GM19238 (cell line): ENCODE measurements at regions not wholly inside any gene's neighbourhood (a gene's known extent, or its start where the extent isn't known, plus 50 kb on each side); places are given as distances from the start of the nearest gene placed in this dataset.
"Not testable (repeated sequence)": the region's sequence is repeated elsewhere in the genome, so short reads cannot be mapped to it uniquely, and the experiment has no call there.

Source experiments
- DNase-seq: peaks from one replicate; pipeline ENCODE4 v3.0.0; 2011; ENCODE audit warnings: low spot score; ENCODE audit not compliant: insufficient read length

DNA sequence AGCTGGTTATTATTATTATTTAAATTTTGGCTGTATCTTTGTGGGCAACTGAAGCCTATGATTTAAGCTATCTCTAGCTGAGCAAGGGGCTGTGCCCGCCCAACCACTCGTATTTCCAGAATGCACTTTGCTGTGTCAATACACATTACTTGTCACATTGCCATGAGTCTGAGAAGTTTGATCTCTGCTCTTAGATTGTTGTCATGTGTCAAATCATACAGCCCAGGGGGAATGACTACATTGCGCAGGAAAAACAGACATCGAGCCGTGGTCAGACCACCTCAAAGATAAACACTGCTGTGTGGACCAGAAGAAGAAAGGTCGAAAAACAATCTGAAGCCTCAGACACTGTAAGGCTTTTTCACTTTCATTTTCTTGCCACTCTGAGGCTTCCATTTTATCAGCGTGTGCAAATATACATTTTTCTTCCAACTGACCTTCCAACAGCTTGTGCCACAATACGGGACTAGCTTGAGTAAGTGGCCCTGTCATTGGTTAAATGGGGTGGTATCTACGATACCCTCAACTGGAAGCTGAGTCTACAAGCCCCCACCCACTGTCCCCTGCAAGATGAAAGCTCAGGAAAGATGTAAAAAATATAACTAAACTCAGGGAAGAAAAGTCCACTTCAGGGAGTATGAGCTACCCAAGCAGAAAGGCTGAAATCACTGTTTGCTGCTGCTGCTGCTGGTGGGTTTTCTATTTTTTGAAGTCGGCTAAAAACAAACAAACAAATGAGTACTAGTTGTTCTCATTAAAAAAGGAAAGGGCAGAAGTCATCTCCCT lies 603.0 kb downstream of the BNC2 start:
- DNase-seq = no peak

DNA sequence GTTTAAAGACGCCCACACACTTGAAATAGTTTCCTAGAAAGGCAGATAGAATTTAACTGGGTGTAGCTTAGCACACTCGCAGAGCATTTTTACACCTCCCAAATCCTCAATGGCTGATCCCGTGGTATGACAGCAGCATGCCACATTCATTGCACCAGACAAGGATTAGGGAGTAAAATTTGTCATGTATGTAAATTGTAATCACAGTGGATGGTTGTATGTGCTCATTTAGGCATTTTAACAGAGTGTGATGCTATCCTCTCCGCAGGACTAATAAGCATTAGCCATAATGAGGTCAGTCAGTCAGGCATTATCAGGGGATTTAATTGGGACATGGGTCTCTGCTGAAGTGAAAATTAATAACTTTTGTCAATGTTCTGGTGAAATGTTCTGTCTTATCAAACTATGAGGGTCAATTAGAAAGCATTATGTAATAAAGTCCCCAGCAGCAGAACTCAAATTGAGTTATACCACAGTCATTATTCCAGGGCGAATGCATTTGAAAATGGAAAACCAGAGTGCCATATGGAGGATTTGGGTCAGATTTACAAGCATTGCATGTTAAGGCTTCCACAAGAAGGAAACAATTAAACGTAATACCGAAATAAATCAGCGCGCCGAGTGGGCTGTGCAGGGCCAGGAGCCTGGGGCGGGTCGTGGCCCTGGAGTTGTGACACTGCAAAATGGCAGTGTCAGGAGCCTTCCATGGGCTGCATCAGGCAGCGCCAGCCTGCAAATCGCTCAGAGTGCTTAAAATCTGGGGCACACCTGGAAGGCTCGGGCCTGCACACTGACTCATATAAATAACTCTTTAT lies 602.2 kb downstream of the BNC2 start:
- no peak for DNase-seq

DNA sequence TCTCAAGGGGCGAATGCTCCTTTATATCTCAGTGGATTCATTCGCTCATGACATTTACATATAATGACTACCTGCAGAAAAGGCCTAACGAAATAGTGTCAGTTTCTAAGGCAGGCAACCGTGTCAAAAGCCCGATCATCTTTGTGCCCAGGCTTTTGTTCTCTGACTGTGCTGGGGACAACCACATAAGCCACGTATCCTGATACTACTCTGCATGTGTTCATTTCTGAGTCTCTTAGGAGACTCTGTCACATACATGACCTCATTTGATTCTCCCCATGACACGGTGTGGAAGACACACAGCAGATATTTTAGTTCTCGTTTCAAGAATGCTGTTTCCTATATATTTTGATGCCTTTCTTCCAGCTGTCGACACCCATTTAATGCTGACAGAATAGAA lies 598.5 kb downstream of the BNC2 start:
- DNase-seq = no peak

DNA sequence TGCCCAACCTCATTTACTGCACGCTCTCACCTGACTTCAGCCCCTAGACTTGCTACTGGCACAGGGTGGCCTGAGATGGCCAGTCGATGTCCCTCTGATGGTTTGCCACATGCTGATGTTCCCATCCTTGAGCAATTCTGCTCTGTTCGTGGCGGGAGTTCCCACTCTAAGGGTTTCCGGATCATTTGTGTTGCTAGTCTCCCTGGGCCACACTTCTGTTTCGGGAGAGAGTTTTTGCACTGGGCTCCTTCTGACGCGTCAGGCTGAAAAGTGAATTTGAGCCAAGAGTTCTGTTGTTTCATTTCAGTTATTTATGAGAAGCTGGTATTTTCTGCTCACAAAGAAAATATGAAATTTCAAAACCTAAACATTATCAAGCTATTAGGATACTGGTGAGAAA lies 597.7 kb downstream of the BNC2 start:
- no peak for DNase-seq

DNA sequence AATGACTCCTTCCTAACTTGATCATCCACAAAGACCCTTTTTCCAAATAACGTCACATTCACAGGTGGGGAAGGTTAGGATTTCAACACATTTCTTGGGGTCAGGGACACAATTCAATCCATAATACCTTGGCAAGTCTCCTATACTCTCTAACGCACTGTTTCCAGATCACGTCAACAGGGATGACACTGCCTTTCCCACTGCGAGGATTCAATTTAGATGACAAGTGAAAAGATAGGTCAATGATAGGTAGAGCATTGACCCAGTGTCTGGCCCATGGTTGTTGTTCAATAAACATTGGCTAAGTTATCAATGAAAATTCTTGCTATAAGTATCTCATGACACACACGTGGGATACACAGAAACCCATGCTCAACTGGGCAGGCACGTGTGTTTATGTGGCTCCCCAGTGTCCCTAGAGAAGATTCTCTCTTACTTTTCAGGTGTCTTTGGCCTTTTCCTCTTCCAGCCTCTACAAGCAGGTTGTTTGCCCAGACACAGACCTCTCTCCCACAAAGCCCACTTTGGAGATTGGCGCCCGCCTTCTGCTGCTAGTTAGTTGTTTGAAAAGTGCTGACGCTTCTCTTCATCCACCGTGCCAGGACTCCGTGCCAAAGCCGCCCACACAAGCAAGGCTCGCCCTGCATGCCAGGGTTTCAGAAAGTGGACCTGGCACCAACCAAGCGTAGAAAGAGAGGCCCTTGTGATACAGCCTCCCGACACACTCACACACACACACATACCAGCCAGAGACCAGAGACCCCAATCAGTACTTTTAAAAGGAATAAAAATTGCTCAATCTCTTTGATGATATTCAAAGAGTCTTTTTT lies 594.5 kb downstream of the BNC2 start:
- DNase-seq = no peak

DNA sequence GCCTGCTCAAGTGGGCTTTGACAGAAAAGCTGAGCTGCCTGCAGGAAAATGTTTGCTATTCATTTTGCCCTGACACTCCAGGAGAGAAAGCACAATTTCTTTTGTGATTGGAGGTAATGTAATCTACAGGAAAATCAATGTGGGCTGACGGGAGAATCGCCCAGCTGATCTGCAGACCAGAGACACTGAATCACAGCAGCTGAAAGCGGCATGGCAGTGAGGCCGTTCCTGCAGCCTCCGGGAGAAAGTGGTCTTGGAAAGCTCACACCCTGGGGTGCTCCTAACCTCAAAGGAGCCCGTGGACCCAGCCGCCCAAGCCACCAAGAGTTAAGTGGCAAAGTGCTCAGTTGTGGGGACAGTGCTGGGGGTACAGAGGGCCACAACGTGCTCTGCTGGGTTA lies 593.6 kb downstream of the BNC2 start:
- no peak for DNase-seq

DNA sequence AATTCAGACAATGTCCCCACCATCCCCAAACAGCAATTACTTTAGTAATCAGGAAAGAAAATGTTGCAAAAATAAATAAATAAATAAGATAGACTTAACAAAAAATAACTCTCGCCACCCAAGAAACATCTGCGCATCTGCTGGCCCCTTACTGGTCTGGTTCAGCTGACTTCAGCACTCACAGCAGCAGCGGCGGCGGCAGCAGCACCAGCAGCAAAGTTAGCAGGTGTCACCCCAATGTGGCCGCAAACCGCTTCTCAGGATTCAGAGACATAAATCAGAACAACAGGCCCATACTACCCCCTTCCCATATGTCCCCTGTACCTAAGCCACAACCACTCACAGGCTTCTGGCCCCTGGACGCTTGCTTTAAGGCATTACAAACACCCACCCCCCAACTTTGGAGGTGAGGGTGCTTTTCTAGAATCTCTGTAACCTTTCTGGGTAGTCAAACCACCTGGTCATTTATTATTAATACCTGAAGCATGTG lies 593.0 kb downstream of the BNC2 start:
- no peak for DNase-seq

DNA sequence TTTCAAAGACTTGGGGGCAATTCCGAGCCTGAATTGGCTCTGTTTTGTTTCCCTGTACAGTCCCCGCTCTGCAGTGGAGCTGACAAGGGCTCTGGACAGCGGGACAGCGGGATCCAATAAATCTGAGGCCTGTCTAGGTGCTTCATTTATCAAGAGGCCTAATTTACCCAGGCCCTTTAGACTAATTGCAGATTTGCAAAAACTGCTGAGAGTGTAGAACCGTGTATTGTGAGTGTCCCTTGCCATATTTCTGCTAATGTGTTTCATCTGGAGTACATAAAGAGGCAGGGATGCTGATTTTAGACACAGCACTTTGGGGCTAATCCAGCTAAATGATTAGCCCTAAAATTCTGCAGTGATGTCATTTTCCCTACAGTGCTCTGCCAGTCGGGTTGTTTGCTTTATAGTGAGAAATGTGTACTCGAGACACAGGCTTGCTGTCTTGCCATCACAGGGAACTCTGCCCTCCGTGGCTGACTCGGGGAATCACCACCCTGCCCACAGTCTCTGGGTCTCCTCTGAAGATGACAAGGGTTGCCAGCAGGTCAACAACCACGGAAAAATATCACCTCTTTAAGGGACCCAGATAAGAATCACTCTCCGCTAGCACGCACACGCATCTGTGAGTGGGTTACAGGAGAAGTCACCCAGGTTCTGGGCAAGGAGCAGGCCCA lies 592.0 kb downstream of the BNC2 start:
- no peak for DNase-seq

DNA sequence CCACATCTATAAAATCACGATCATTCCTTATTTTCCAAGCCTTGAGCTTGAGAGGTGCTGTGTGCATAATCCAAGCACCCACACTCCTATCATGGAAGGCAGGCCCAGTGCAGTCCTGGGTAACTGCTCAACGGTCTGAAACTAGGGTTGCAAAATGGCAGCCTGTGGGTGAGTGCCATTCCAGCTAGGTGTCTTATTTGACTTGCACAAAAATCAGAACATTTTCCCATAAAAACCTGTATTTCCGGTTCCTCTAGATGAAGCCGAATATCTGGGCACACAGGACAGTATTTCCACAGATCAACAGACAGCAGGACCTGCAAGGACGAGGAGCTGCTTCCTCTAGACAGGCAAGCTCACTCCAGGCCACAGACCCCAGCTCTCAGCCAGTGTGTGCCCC lies 588.8 kb downstream of the BNC2 start:
- DNase-seq = no peak

DNA sequence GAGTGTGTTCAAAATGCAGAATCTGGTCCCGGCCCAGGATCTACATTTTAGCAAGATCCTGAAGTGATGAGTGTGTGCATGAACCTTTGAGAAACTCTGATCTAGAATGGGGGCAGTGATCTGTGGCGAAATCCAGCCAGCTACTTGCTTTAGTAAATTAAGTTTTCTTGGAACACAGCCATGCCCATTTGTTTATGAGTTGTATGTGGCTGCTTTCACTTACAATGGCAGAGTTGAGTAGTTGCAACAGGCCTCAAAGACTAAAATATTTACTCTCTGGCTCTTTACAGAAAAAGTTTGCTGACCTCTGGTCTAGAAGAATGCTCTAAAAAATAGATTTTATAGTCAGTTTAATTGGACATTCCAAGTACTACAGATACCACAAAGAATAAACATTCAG lies 588.3 kb downstream of the BNC2 start:
- DNase-seq = no peak

DNA sequence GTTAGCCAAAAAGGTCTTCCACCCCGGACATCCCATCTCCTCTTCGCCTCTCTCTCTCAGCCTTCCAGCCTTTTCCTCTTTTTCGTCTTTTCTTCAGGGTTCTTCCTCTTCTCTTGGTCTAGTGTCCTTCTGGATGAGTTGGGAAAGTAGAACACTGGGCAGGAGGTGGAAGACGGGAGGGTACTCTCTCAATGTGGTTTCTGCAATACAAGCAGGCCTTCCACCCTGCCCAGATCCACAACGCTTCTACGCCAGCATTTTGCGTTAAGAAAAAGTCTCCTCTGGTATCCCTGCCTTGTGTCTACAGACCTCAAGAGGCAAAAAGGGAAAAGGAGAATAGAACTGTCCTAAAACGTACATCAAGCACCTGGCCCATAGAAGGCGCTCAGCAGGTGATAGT lies 587.8 kb downstream of the BNC2 start:
- no peak for DNase-seq

DNA sequence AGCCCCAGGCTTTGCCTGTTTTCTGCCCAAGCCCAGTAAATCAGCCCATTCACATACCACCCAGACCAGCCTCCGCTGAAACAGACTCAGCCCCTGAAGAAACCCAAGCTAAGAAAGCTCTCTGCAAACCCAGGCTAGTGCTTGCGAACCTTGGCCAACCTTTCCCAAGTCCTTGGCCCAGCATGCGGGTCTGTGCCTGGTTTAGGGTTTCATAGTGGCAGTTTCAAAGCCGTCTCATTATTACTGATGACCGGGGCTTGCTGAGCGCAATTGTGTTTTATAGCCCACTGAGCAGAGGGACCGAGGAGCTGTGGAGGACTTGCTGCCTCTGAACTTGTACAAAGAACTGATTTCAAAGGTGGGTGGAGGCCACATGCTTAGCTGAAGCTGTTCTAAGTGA lies 584.3 kb downstream of the BNC2 start:
- DNase-seq = no peak

DNA sequence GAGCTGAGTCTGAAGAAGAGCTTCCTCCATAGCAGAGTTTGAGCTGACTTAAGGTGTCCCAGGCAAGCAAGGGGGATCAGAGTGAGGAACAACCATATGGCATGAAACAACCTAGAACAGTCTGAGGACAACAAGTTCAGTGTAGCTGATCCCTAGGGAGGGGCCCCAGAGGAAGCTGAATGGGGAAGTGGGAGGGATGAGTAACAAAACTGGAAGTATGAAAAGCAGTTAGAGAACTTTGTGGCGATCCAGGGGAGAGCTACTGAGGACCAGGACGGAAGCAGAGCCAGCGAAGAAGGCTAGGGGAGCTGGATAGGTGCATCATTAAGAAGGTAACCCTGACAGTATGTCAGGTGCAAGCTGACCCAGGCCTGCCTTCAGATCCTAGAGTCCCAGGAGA lies 580.8 kb downstream of the BNC2 start:
- DNase-seq = no peak

DNA sequence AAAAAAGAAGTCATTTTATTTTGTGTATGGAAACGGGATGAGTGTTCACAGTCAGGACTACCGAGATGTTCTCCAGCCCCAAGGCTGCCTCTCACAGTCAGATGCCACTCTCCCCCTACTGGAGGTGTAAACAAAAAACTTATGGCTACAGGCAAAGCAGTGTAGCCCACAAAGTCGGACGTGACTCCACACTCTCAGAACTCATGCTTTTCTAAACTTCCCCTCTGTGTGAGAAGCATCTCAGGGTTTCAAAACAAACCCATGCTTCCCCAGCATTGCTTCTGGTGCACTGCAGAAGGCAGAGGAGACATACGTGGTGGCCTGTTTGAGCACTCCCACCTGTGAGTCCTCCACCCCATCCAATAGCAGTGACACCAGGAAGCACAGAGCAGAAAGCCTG lies 580.3 kb downstream of the BNC2 start:
- no peak for DNase-seq

DNA sequence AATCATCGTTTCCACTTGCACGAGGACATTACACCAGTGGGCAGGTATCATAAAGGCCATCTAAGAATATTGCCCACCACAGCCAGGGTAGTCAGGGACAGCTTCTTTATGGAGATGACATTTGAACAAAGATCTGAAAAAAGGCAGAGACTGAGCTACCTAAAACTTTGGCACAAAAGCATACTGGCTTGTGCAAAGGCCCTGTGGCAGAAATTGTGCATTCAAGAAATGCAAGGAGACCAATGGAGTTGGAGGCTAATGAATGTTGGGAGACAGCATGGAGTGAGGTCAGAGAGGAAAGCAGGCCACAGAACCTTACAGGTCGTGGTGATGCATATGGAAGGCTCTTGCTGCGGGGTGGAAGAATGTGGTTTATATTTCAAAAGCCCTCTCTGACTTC lies 578.5 kb downstream of the BNC2 start:
- no peak for DNase-seq

DNA sequence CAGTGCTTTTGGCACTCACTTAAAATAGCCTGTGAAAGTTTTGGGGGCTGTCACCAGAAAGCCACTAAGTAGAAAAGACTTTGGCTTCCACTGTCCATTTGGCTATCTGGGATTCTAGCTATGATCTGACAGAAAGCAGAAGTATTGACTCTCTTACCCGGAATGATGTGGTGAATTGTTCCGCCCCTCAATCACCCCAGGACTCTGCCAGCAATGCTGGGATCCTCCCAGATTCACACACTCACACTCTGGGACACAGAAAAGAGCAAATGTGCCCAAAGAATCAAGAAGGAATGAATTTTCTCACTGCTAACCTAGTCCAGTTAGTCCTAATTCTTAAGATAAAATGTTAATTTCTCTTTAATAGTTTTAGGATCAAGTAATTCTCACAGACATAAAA lies 576.9 kb downstream of the BNC2 start:
- no peak for DNase-seq

DNA sequence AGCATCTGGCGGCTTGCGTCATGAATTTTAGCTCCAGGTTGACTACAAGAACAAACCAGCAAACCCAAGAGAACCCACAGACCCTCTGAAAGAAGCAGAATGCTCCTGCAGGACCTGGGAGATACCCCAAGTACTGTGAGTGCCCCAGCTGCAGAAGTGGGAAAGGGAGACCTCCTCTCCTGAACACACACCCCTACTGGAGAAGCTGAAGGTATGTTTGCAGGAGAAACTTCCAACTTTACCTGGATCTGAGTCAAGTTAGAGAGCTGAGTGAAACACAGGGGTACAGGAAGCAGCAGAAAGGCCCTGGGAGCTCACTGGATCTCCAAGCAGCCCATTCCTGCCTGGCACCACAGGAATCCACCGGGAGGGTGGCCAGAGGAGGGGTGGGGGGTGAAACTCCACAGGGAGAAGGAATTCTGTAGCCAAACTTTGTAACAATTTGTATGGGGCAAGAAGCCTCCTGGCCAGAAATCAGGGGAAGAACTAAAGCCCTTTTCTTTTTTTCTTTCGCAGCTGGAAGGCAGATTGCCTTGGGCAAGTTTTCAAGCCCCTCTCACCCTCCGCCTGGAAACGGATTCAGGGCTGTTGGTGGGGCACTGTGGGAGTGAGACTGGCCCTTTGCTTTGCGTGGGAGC lies 576.2 kb downstream of the BNC2 start:
- DNase-seq = no peak

DNA sequence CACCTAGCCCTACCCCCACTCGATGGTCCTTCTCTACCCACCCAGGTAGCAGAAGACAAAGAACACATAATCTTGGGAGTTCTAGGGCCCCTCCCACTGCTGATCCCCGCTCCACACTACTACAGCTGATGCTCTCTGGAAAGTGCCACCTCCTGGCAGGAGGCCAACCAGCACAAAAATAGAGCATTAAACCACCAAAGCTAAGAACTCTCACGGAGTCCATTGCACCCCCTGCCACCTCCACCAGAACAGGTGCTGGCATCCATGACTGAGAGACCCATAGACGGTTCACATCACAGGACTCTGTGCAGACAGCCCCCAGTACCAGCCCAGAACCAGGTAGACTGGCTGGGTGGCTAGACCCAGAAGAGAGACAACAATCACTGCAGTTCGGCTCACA lies 575.5 kb downstream of the BNC2 start:
- not testable (repeated sequence) for DNase-seq

DNA sequence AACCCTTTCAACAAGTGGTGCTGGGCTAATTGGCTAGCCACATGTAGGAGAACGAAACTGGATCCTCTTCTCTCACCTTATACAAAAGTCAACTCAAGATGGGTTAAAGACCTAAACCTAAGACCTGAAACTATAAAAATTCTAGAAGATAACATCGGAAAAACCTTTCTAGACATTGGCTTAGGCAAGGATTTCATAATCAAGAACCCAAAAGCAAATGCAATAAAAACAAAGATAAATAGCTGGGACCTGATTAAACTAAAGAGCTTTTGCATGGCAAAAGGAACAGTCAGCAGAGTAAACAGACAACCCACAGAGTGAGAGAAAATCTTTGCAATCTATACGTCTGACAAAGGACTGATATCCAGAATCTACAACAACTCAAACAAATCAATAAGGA lies 571.1 kb downstream of the BNC2 start:
- not testable (repeated sequence) for DNase-seq

DNA sequence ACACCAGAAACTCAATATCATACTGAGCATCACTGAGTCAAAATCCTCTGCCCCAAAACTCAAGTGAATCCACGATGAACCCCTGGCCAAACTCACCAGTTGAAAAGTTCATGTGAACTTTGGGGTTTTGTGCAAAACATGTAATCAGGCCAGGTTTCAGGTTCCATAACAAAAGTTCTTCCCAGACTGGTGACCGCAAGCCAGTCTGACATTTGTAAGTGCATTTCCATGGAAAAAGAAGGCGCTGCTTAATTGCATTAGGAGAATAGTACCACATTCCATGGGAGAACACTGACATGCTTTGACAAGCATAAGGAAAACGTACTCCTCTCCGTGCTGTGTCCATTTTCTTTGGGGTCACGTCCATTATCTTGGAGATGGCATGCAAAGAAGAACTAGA lies 567.0 kb downstream of the BNC2 start:
- DNase-seq = no peak

DNA sequence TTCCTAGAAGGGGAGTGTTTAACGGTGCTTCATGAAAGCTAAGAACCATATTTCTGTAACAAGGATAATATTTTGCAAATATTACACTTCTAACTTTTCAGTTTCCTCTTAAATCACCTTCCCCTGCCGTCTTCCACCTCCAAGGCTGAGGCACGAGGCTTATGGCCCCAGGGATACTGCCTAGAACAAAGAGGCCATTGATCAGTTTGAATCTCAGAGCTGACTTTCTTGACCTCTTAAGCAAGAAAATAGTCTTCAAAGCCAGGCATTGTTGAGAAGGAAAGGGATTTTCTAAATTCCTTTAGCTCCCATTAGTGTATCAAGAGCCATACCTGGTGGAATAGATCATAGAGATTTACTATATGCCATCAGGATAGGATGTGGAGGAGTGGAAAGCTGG lies 566.2 kb downstream of the BNC2 start:
- DNase-seq = no peak
